DOHH2 (cell line): ENCODE measurements at regions not wholly inside any gene's neighbourhood (a gene's known extent, or its start where the extent isn't known, plus 50 kb on each side); places are given as distances from the start of the nearest gene placed in this dataset.

Source experiments
- EZH2phosphoT487 ChIP-seq: fragments of 200-600 bp; sonication (generic); IDR thresholded peaks from 2 replicates; pipeline ENCODE4 v1.6.1; 2017; ENCODE audit warnings: borderline replicate concordance, mild to moderate bottlenecking, antibody characterized with exemption, low read length, moderate library complexity, mixed read lengths
- TF ChIP-seq, protein P1 (sequence below): fragments of 200-600 bp; sonication (generic); IDR thresholded peaks from one replicate; pipeline ENCODE4 v1.5.1; 2014; ENCODE audit warnings: antibody characterized with exemption, mild to moderate bottlenecking, low read depth, low read length; ENCODE audit not compliant: poor library complexity, severe bottlenecking

DNA sequence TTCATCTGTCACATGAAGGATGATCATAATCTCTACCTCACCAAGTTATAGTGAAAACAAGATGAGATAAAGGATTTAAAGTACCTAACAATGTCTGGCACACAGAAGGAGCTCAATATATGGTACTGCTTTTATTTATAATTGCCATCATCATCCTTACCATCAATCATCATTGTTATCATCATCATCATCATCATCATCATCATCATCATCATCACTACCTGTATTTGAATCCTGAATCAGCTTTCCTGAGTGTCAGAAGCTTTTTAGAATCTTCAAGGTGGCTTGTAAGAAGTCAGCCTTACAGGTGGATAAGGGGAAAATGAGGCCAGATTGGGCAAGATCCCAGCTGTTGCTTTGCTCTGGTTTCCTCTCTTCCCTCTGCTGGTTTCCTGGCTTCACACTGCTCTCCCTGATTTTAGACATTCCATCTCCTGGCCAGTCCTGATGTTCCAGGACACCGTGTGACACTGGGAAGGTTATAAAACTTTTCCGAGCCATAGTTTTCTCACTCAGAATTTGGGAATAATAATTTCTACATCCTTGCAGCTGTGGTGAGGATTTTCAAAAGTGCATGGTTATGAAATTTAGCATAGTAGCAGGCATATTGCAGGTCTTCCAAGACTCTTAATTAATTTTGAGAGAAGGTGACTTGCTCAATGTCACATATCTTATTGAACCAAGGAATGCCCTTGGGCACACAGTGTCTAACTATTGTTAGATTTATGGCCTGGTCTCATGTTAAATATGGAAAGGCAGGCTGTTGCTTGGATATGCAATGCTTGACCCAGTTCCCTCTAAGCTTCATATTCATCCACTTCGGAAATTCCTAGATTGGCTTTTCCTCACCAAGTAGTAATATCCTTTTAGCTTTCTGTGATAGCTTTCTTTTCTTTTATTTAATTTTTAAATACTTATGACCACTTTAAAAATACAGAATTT is 160.7 kb downstream of the TMEM38B start:
- TF ChIP-seq, protein P1, sequence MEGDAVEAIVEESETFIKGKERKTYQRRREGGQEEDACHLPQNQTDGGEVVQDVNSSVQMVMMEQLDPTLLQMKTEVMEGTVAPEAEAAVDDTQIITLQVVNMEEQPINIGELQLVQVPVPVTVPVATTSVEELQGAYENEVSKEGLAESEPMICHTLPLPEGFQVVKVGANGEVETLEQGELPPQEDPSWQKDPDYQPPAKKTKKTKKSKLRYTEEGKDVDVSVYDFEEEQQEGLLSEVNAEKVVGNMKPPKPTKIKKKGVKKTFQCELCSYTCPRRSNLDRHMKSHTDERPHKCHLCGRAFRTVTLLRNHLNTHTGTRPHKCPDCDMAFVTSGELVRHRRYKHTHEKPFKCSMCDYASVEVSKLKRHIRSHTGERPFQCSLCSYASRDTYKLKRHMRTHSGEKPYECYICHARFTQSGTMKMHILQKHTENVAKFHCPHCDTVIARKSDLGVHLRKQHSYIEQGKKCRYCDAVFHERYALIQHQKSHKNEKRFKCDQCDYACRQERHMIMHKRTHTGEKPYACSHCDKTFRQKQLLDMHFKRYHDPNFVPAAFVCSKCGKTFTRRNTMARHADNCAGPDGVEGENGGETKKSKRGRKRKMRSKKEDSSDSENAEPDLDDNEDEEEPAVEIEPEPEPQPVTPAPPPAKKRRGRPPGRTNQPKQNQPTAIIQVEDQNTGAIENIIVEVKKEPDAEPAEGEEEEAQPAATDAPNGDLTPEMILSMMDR: no peak
- no peak for TF ChIP-seq EZH2phosphoT487
